A549 (cell line): ENCODE measurements at regions not wholly inside any gene's neighbourhood (a gene's known extent, or its start where the extent isn't known, plus 50 kb on each side); places are given as distances from the start of the nearest gene placed in this dataset.

Experiments used
- ATAC-seq, 2 experiments: fragments of 200-7000 bp in 1 of 2; fragments of >200 bp in 1 of 2; cut with Nextera tagmentation in 1 of 2; cut with Tn5 transposase in 1 of 2; 3 replicates each; pipeline versions ENCODE4 v1.8.0 to v1.9.1; 2018 to 2020; ENCODE audit warnings: mild to moderate bottlenecking in 1 of 2, moderate library complexity in 1 of 2
- CTCF ChIA-PET: fragments of 300-600 bp; sonication (Branson Sonifier 250); formaldehyde crosslinking; extraction: SDS; loops from one replicate; lab custom pipeline; 2021; ENCODE audit warnings: antibody characterized with exemption, inconsistent platforms; lab: Yijun Ruan, JAX
- POLR2A ChIA-PET: fragments of 350-600 bp; formaldehyde crosslinking; extraction: SDS; loops from one replicate; lab custom pipeline; 2021; ENCODE audit warnings: antibody characterized with exemption, inconsistent platforms; lab: Yijun Ruan, JAX
- DNase-seq, 2 experiments: peaks; one replicate each; pipeline versions ENCODE4 v3.0.0 to v3.0.0-alpha.2; 2011 to 2016; ENCODE audit warnings: low read depth in 1 of 2, low spot score in 1 of 2
- FAIRE-seq: peaks from 2 replicates; lab custom pipeline; 2011; peaks lifted over from hg19 to GRCh38; lab: Jason Lieb, UNC
- H3K27ac ChIP-seq, 2 experiments: fragments of >200 bp; sonication (Bioruptor Twin); formaldehyde crosslinking; 3 replicates each; pipeline ENCODE4 v1.5.1; 2016 to 2017
- H3K4me1 ChIP-seq: fragments of >200 bp; sonication (Bioruptor Twin); formaldehyde crosslinking; 3 replicates; pipeline ENCODE4 v1.6.1; 2016
- H3K4me2 ChIP-seq: fragments of >200 bp; sonication (Bioruptor Twin); formaldehyde crosslinking; 3 replicates; pipeline ENCODE4 v1.6.1; 2016
- H3K4me3 ChIP-seq: fragments of >200 bp; sonication (Bioruptor Twin); formaldehyde crosslinking; 3 replicates; pipeline ENCODE4 v1.5.1; 2016
- H3K9me3 ChIP-seq: fragments of >200 bp; sonication (Bioruptor Twin); formaldehyde crosslinking; 3 replicates; pipeline ENCODE4 v1.6.1; 2016
- CBX2 ChIP-seq: fragments of 200-600 bp; sonication (generic); IDR thresholded peaks from 2 replicates; pipeline ENCODE4 v1.6.1; 2016; ENCODE audit warnings: low read depth, mild to moderate bottlenecking, borderline replicate concordance
- CBX8 ChIP-seq: fragments of 200-600 bp; sonication (generic); IDR thresholded peaks from 2 replicates; pipeline ENCODE4 v1.6.1; 2016
- CEBPB ChIP-seq, 2 experiments: fragments of >200 bp in 1 of 2; sonication (Bioruptor Twin) in 1 of 2; formaldehyde crosslinking in 1 of 2; IDR thresholded peaks; 2 replicates each; pipeline ENCODE4 v1.6.1; 2012 to 2016
- CHD2 ChIP-seq: fragments of 150-350 bp; IDR thresholded peaks from 2 replicates; pipeline ENCODE4 v1.6.1; 2014; ENCODE audit warnings: low read length; ENCODE audit not compliant: partially characterized antibody
- EHMT2 ChIP-seq: fragments of 200-600 bp; sonication (generic); IDR thresholded peaks from 2 replicates; pipeline ENCODE4 v1.6.1; 2016; ENCODE audit warnings: antibody characterized with exemption, low read depth, mild to moderate bottlenecking, moderate library complexity
- EP300 ChIP-seq, 2 experiments: fragments of >200 bp; sonication (Bioruptor Twin); formaldehyde crosslinking; IDR thresholded peaks; 2 replicates in 1 of 2; 3 replicates in 1 of 2; pipeline ENCODE4 v1.6.1; 2016 to 2017
- FOSL2 ChIP-seq, 2 experiments: fragments of 450-650 bp in 1 of 2; fragments of >200 bp in 1 of 2; sonication (Bioruptor Twin) in 1 of 2; formaldehyde crosslinking; IDR thresholded peaks; 2 replicates each; pipeline versions ENCODE4 v1.5.0 to v1.6.1; 2016 to 2020; ENCODE audit warnings: mild to moderate bottlenecking in 1 of 2, moderate library complexity in 1 of 2
- HOXB13 ChIP-seq: fragments of 250-450 bp; sonication (Bioruptor Pico); IDR thresholded peaks from 2 replicates; pipeline ENCODE4 v1.5.0; 2020; ENCODE audit warnings: low read depth, mild to moderate bottlenecking, moderate library complexity
- KDM1A ChIP-seq: fragments of 200-600 bp; sonication (generic); IDR thresholded peaks from 2 replicates; pipeline ENCODE4 v1.6.1; 2016; ENCODE audit warnings: low read depth, mild to moderate bottlenecking
- KDM5A ChIP-seq: fragments of 200-600 bp; sonication (generic); IDR thresholded peaks from 2 replicates; pipeline ENCODE4 v1.6.1; 2016; ENCODE audit warnings: antibody characterized with exemption, mild to moderate bottlenecking
- MAFK ChIP-seq: fragments of 450-650 bp; IDR thresholded peaks from 2 replicates; pipeline ENCODE4 v1.6.1; 2014; ENCODE audit not compliant: partially characterized antibody
- MAZ ChIP-seq: fragments of 150-350 bp; IDR thresholded peaks from 2 replicates; pipeline ENCODE4 v1.6.1; 2014; ENCODE audit warnings: antibody characterized with exemption, low read depth, low read length, borderline replicate concordance
- NFE2L2 ChIP-seq: fragments of 150-350 bp; conservative IDR thresholded peaks from 2 replicates; pipeline ENCODE4 v1.6.1; 2014; ENCODE audit warnings: low read length
- NPAS2 ChIP-seq: fragments of 250-450 bp; sonication (Bioruptor Pico); IDR thresholded peaks from 2 replicates; pipeline ENCODE4 v1.8.0; 2022; ENCODE audit warnings: mild to moderate bottlenecking, moderate library complexity, borderline replicate concordance
- PBX3 ChIP-seq: IDR thresholded peaks from 2 replicates; pipeline ENCODE4 v1.6.1; 2012
- PHF8 ChIP-seq: fragments of 200-600 bp; sonication (generic); IDR thresholded peaks from 2 replicates; pipeline ENCODE4 v1.6.1; 2016; ENCODE audit warnings: low read depth, mild to moderate bottlenecking, antibody characterized with exemption, moderate library complexity, borderline replicate concordance
- RFX5 ChIP-seq: fragments of 450-650 bp; IDR thresholded peaks from 2 replicates; pipeline ENCODE4 v1.7.1; 2014; ENCODE audit warnings: antibody characterized with exemption, mild to moderate bottlenecking, moderate library complexity
- SMC3 ChIP-seq: fragments of >200 bp; sonication (Bioruptor Twin); formaldehyde crosslinking; IDR thresholded peaks from 3 replicates; pipeline ENCODE4 v1.6.1; 2018; ENCODE audit warnings: inconsistent platforms
- SREBF2 ChIP-seq: fragments of 450-650 bp; IDR thresholded peaks from 2 replicates; pipeline ENCODE4 v1.6.1; 2014; ENCODE audit warnings: mild to moderate bottlenecking, moderate library complexity
- TFCP2L1 ChIP-seq: fragments of 250-450 bp; sonication (Bioruptor Pico); IDR thresholded peaks from 2 replicates; pipeline ENCODE4 v1.5.0; 2021; ENCODE audit warnings: mild to moderate bottlenecking
- ZSCAN20 ChIP-seq: fragments of 250-450 bp; sonication (Bioruptor Pico); IDR thresholded peaks from 2 replicates; pipeline ENCODE4 v1.8.0; 2022; ENCODE audit warnings: mild to moderate bottlenecking, moderate library complexity
- WGBS: methylation state at CpG from one replicate; pipeline ENCODE4 v1.1.6; 2017; ENCODE audit errors: missing lambda C conversion rate; 5-methylcytosine and 5-hydroxymethylcytosine counted together
- TF ChIP-seq, protein P1 (sequence below): fragments of >200 bp; sonication (Bioruptor Twin); formaldehyde crosslinking; IDR thresholded peaks from 3 replicates; pipeline ENCODE4 v1.6.1; 2016
- TF ChIP-seq, protein P2 (sequence below): IDR thresholded peaks from 2 replicates; pipeline ENCODE4 v1.6.1; 2012

GRCh38 chr10:81280497-81281479, 594.2 kb upstream of the NRG3 start:
- DNase-seq (no peak), FAIRE-seq (no peak), ATAC-seq (no peak)
- TF ChIP-seq NFE2L2, result no peak
- Histone ChIP-seq H3K4me3 (no peak overlapping the region), H3K9me3 (no peaks in the 10 kb centered on the region), H3K4me1 (no peaks in the 10 kb centered on the region), H3K4me2 (no peak overlapping the region), H3K27ac (no peak overlapping the region)
- WGBS, result 10% methylated on average over 6 of the region's 6 CpGs
- POLR2A ChIA-PET, result no interaction called here
- CTCF ChIA-PET, result no interaction called here

DNA sequence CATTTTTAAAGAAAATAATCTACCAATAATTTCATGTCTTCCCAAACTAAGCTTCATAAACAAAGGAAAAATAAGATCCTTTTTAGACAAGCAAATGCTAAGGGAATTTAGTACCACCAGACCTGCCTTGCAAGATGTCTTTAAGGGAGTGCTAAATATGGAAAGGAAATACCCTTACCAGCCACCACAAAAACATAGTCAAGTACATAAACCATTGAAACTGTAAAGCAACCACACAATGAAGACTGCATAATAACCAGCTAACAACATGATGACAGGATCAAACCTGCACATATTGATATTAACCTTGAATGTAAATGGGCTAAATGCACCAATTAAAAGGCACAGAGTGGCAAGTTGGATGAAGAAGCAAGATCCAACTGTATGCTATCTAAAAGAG, 586.5 kb upstream of the NRG3 start:
- DNase-seq (no peak), FAIRE-seq (no peak), ATAC-seq (no peak)
- Histone ChIP-seq H3K4me3 (no peak overlapping the region), H3K4me1 (no peaks in the 10 kb centered on the region), H3K9me3 (no peaks in the 10 kb centered on the region), H3K27ac (no peak overlapping the region), H3K4me2 (no peak overlapping the region)
- ChIA-PET CTCF (no interaction called here), POLR2A (no interaction called here)
- no peak for TF ChIP-seq CEBPB (IDR thresholded peaks at IDR 0.05)

- no peak overlapping the region for H3K27ac ChIP-seq
- H3K4me3 ChIP-seq, result peak overlapping the region; percentile 39
- 4% methylated on average over 4 of the region's 4 CpGs for WGBS
- ATAC-seq (no peak), DNase-seq (no peak), FAIRE-seq (peak; percentile 49)
- ChIA-PET CTCF (interaction anchor here (0.6 kb wide), 1 partner anchor 120 kb away, joined by 3 read pairs; no protein-coding TSS in a partner anchor), POLR2A (no interaction called here)
- no peaks in the 10 kb centered on the region for H3K4me1 ChIP-seq
- no peaks in the 10 kb centered on the region for H3K9me3 ChIP-seq
- no peak for TF ChIP-seq EHMT2
- TF ChIP-seq CBX8, result no peak
- TF ChIP-seq MAFK, result peak; percentile 95
- peak overlapping the region; percentile 74 for H3K4me2 ChIP-seq
Observed at GRCh38 chr10:81297292-81297691, 577.7 kb upstream of the NRG3 start.

- ATAC-seq (no peak), DNase-seq (no peak), FAIRE-seq (no peak)
- ChIA-PET CTCF (no interaction called here), POLR2A (no interaction called here)
- Histone ChIP-seq H3K27ac (no peak overlapping the region), H3K4me3 (no peak overlapping the region), H3K4me2 (no peak overlapping the region), H3K9me3 (no peaks in the 10 kb centered on the region), H3K4me1 (no peaks in the 10 kb centered on the region)
- WGBS, result 3% methylated on average over 1 of the region's 1 CpG
- TF ChIP-seq SREBF2 (no peak), NPAS2 (no peak), KDM5A (no peak), ZSCAN20 (CRISPR knock-in tag) (no peak), RFX5 (no peak), SMC3 (no peak), MAZ (no peak), HOXB13 (CRISPR knock-in tag) (no peak), PHF8 (no peak), KDM1A (no peak), CEBPB (IDR thresholded peaks at IDR 0.05) (no peak), EP300 (IDR thresholded peaks at IDR 0.05) (no peak), PBX3 (no peak), TFCP2L1 (CRISPR knock-in tag) (no peak), CHD2 (no peak), CBX2 (no peak), FOSL2 (IDR thresholded peaks at IDR 0.05) (no peak), FOSL2 (CRISPR knock-in tag; IDR thresholded peaks at IDR 0.05) (no peak)
- TF ChIP-seq, protein P1, sequence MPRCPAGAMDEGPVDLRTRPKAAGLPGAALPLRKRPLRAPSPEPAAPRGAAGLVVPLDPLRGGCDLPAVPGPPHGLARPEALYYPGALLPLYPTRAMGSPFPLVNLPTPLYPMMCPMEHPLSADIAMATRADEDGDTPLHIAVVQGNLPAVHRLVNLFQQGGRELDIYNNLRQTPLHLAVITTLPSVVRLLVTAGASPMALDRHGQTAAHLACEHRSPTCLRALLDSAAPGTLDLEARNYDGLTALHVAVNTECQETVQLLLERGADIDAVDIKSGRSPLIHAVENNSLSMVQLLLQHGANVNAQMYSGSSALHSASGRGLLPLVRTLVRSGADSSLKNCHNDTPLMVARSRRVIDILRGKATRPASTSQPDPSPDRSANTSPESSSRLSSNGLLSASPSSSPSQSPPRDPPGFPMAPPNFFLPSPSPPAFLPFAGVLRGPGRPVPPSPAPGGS, result no peak
- TF ChIP-seq, protein P2, sequence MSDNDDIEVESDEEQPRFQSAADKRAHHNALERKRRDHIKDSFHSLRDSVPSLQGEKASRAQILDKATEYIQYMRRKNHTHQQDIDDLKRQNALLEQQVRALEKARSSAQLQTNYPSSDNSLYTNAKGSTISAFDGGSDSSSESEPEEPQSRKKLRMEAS, result no peak
Observed at GRCh38 chr10:81303656-81304055, 571.3 kb upstream of the NRG3 start.
